ENCODE measurements at regions not wholly inside any gene's neighbourhood (a gene's known extent, or its start where the extent isn't known, plus 50 kb on each side); places are given as distances from the start of the nearest gene placed in this dataset.

GRCh38 chr6:44630125-44631028, 242.9 kb downstream of the CDC5L start:
- in situ Hi-C loops (cut with MboI; ENCODE audit: low sequenced_read_pairs) = loop anchor here (25.0 kb wide), 1 partner anchor 1082 kb away; no protein-coding TSS in a partner anchor

GRCh38 chr6:44631968-44632367, 244.5 kb downstream of the CDC5L start:
- in situ Hi-C loops (cut with MboI; ENCODE audit: low sequenced_read_pairs) = loop anchor here (25.0 kb wide), 1 partner anchor 1080 kb away; no protein-coding TSS in a partner anchor

GRCh38 chr6:44634321-44634720, 246.8 kb downstream of the CDC5L start:
- in situ Hi-C loops (cut with MboI; ENCODE audit: low sequenced_read_pairs) = loop anchor here (25.0 kb wide), 1 partner anchor 1078 kb away; no protein-coding TSS in a partner anchor

DNA sequence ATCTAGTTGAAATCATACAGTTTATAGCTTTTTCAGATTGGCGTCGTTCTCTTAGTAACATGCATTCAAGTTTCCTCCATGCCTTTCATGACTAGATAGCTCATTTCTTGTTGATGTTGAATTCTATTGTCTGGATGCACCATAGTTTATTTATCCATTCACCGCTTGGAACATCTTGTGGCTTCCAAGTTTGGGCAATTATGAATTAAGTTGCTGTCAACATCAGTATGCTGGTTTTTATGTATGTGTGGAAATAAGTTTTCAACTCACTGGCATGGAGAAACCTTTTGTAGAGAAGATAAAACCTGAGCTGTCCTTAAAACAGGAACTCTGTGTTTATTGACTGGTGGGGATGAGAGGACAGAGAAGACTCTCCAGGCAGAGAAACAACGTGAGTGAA, 248.0 kb downstream of the CDC5L start:
- in situ Hi-C loops (cut with MboI; ENCODE audit: low sequenced_read_pairs) = loop anchor here (25.0 kb wide), 1 partner anchor 1077 kb away; no protein-coding TSS in a partner anchor

GRCh38 chr6:44636561-44637248, 249.2 kb downstream of the CDC5L start:
- in situ Hi-C loops (cut with MboI; ENCODE audit: low sequenced_read_pairs) = loop anchor here (25.0 kb wide), 1 partner anchor 1076 kb away; no protein-coding TSS in a partner anchor

GRCh38 chr6:44641344-44642031, 254.0 kb downstream of the CDC5L start:
- in situ Hi-C loops (cut with MboI; ENCODE audit: low sequenced_read_pairs) = loop anchor here (25.0 kb wide), 1 partner anchor 1071 kb away; no protein-coding TSS in a partner anchor

DNA sequence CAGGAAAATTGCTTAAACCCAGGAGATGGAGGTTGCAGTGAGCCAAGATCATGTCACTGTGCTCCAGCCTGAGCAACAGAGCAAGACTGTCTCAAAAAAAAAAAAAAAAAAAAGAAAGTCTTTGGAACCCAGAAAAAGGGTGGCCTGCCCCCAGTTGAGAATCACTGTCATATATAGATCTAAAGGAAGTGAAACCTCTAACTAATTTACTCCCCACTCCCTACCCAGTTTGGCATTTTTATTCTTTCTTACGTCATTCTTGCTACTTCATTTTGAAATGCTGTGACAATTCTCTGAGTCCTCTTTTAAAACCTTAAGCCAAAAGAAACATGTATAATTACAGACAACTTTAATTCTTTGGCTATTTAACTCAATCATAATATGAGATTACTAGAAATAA, 254.8 kb downstream of the CDC5L start:
- in situ Hi-C loops (cut with MboI; ENCODE audit: low sequenced_read_pairs) = loop anchor here (25.0 kb wide), 1 partner anchor 1070 kb away; no protein-coding TSS in a partner anchor

DNA sequence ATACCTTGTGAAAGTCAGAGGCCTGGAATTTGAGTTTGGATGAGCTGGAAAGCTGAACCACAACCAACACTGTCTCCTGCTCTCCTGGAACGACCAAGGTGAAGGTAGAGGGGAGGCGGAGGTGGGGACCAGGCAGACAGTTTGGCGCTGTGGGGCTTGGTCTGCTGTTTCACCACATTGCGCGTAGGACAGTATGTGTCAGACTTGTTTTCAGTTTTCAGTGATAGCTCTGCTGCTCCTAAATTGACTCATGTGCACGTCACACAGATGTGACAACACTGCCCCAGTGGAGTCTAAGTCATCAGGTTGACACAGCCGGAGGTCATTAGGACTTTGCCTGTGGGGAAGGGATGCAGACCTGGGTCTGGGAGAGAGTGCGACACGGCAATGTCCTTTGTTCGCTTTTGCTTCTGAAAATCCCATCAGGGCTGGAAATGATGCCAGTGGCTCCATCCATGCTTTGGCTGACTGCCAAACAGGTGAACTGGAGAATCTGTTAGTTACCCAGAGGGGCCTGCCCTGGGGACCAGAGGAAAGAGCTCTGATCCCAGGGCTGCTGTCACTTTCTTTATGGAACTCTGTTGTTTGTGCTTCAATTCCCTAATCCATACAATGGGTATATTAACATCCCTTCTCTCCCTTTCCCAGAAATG, 255.5 kb downstream of the CDC5L start:
- in situ Hi-C loops (cut with MboI; ENCODE audit: low sequenced_read_pairs) = loop anchor here (25.0 kb wide), 1 partner anchor 1069 kb away; no protein-coding TSS in a partner anchor

GRCh38 chr6:44645276-44645675, 257.8 kb downstream of the CDC5L start:
- in situ Hi-C loops (cut with MboI; ENCODE audit: low sequenced_read_pairs) = loop anchor here (25.0 kb wide), 1 partner anchor 1067 kb away; no protein-coding TSS in a partner anchor

GRCh38 chr6:44646355-44646754, 258.8 kb downstream of the CDC5L start:
- in situ Hi-C loops (cut with MboI; ENCODE audit: low sequenced_read_pairs) = loop anchor here (25.0 kb wide), 1 partner anchor 1066 kb away; no protein-coding TSS in a partner anchor

GRCh38 chr6:44649365-44650025, 262.0 kb downstream of the CDC5L start:
- in situ Hi-C loops (cut with MboI; ENCODE audit: low sequenced_read_pairs) = loop anchor here (10.0 to 25.0 kb wide), 2 partner anchors 1063 to 1275 kb away; no protein-coding TSS in a partner anchor

GRCh38 chr6:44650495-44650894, 263.0 kb downstream of the CDC5L start:
- in situ Hi-C loops (cut with MboI; ENCODE audit: low sequenced_read_pairs) = loop anchor here (10.0 kb wide), 1 partner anchor 1274 kb away; no protein-coding TSS in a partner anchor

DNA sequence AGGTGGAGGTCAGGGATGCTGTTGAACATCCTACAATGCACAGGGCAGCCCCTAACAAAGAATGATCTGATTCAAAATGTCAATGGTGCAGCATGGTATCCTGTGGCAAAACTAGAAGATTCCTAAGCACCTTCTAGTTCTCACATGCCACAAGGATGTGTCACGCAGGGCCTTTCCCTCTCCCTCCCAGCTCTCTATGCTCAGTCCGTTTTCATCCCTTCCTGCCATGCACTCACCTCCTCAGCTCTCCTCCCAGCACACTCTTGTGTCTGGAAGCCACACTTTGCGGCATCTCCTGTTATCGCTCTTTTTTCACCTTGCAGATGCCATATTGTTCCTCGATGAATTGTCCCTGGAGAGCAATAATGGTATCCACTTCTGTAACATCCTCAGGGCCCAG, 263.4 kb downstream of the CDC5L start:
- in situ Hi-C loops (cut with MboI; ENCODE audit: low sequenced_read_pairs) = loop anchor here (10.0 kb wide), 1 partner anchor 1274 kb away; no protein-coding TSS in a partner anchor

DNA sequence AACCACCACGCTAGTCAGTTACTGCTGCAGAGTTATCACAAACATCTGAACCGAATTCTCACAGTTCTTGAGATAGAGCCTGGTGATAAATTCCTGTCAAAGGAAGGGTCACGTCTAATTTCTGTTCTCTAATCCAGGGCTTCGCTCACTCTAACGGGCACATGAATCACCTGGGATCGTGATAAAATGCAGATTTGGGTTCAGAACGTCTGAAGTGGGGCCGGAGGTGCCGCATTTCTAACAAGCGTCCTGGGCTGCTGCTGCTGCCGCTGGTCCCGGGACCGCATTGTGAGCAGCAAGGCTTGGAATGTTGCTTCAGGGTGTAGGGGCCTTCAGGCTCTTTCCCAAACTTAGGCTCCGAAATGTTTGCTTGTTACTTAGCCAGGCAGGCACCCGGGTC, 264.1 kb downstream of the CDC5L start:
- in situ Hi-C loops (cut with MboI; ENCODE audit: low sequenced_read_pairs) = loop anchor here (10.0 kb wide), 1 partner anchor 1273 kb away; no protein-coding TSS in a partner anchor

- in situ Hi-C loops (cut with MboI; ENCODE audit: low sequenced_read_pairs) = loop anchor here (10.0 kb wide), 1 partner anchor 1272 kb away; no protein-coding TSS in a partner anchor
Measured at GRCh38 chr6:44652547-44652946, 265.0 kb downstream of the CDC5L start.

DNA sequence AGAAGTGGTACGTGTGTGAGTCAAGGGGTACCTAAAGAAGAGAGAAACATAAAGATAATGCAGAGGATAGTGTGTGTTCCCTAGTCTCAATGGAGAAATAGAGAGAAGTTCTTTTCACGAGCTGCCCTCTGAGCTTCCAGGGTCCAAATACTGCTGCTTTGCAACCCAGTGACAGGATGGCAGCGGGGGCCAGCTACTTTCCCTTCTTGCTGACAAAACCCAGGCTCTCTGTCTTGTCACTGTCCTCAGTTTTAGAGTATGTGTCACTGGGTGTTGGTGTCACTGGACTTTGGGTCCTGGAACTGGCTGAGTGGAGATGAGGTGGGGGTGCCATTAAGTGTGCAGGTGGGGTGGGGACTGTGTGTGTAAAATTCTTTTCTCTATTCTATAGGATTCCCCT, 265.6 kb downstream of the CDC5L start:
- in situ Hi-C loops (cut with MboI; ENCODE audit: low sequenced_read_pairs) = loop anchor here (10.0 kb wide), 1 partner anchor 1272 kb away; no protein-coding TSS in a partner anchor

DNA sequence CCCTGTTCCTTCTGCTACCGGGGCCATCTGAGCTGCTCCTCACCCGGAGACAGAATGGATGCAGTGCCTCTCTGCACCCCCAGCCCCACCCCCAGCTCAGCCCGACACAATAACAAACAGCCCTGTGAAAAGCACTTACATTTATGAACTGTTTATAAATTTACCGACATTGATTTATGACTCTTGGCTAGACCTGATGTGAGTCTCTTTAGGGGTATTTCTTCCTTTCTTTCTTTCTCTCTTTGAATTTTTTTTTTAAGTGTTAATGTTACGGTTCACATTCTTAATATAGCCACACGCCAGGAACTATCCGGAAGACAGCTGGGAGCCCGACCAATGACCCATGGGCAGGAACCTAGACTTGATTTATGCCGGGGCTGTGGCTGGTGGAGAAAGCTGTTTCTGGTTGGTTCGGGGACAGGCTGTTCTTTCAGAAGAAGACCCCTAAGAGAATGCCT, 266.3 kb downstream of the CDC5L start:
- in situ Hi-C loops (cut with MboI; ENCODE audit: low sequenced_read_pairs) = loop anchor here (10.0 kb wide), 1 partner anchor 1271 kb away; no protein-coding TSS in a partner anchor

- in situ Hi-C loops (cut with MboI; ENCODE audit: low sequenced_read_pairs) = loop anchor here (10.0 kb wide), 1 partner anchor 1269 kb away; no protein-coding TSS in a partner anchor
Measured at GRCh38 chr6:44655412-44656342, 268.2 kb downstream of the CDC5L start.

Measured in HL-60/S4 treated with phorbol 12-myristate 13-acetate at 8.2 ng/mL for 4 days and 3 days (cell line).